Osteocyte (in vitro differentiated cells): ENCODE measurements at regions not wholly inside any gene's neighbourhood (a gene's known extent, or its start where the extent isn't known, plus 50 kb on each side); places are given as distances from the start of the nearest gene placed in this dataset.
"Not testable (repeated sequence)": the region's sequence is repeated elsewhere in the genome, so short reads cannot be mapped to it uniquely, and the experiment has no call there.

Experiments used
- DNase-seq: peaks from one replicate; pipeline ENCODE4 v3.0.0; 2021; ENCODE audit warnings: mixed read lengths; ENCODE audit not compliant: unreplicated experiment; ENCODE audit errors: extremely low spot score
- H3K27ac Mint-ChIP-seq: one replicate; pipeline ENCODE4 v1.8.0; 2021; ENCODE audit warnings: mild to moderate bottlenecking, mixed read lengths; ENCODE audit not compliant: unreplicated experiment
- H3K27me3 Mint-ChIP-seq: one replicate; pipeline ENCODE4 v1.8.0; 2021; ENCODE audit warnings: mixed read lengths; ENCODE audit not compliant: unreplicated experiment
- H3K36me3 Mint-ChIP-seq: one replicate; pipeline ENCODE4 v1.8.0; 2021; ENCODE audit warnings: mixed read lengths; ENCODE audit not compliant: unreplicated experiment
- H3K4me1 Mint-ChIP-seq: one replicate; pipeline ENCODE4 v1.8.0; 2021; ENCODE audit warnings: mixed read lengths; ENCODE audit not compliant: unreplicated experiment
- H3K4me3 Mint-ChIP-seq: one replicate; pipeline ENCODE4 v1.8.0; 2021; ENCODE audit warnings: mild to moderate bottlenecking, moderate library complexity, mixed read lengths; ENCODE audit not compliant: unreplicated experiment
- H3K9me3 Mint-ChIP-seq: one replicate; pipeline ENCODE4 v1.8.0; 2021; ENCODE audit warnings: mixed read lengths; ENCODE audit not compliant: unreplicated experiment
- TF ChIP-seq, protein P1 (sequence below): fragments of 200-600 bp; sonication (generic); IDR thresholded peaks from 2 replicates; pipeline ENCODE4 v1.5.0; 2021; ENCODE audit warnings: antibody characterized with exemption, mild to moderate bottlenecking, moderate library complexity

DNA sequence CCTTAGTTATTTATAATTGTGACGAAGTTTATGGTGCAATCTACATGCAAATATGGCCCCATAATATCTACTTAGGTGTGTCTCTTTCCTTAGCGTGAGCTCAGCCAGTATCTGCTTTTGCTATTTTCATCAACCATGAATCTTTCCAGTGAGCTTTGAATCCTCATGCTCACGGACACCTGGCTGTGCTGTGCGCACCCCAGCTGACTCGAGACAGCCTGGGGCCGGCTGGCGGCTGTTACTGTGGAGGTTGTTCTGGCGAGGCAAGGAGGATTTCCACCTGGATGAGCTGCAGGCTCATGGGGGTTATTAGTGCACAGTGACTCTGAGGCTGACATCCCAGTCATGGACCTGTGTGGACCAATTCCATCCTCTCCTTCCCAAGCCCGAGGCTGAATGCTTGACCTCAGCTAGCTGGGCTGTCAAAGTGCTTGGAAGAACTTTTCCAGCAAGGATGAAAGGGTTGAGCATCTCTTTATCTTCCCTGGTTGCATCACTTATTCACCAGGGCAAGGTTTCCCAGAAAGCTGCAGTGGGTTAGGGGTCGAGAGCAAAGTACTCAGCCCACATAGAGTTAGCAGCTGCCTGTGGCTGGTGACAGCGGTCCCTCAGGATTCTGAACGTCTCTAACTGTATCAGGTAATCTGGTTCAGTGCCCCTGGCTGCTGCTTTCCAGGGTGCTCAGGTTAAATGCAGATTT, 141.7 kb downstream of the ARL4C start:
- H3K9me3 Mint-ChIP-seq: peaks cover 26% of the 10 kb centered on the region

DNA sequence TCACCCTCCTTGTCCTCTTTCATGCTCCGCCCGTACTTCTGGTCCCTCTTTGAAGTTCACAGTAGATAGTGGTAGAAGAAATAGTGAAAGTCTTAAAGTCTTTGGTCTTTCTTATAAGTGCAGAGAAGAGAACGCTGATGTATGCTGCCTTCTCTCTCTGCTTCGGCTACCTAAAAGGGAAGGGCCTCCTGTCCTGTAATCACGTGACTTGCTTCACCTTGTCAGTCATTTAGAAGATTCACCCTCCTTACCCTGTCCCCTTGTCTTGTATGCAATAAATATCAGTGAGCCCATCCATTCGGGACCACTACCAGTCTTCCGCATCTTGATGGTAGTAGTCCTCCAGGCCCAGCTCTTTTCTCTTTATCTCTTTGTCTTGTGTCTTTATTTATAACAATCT, 144.6 kb downstream of the ARL4C start:
- Mint-ChIP-seq H3K27ac (no peak overlapping the region), H3K4me1 (no peaks in the 10 kb centered on the region), H3K36me3 (peaks cover 6% of the 10 kb centered on the region), H3K4me3 (no peak overlapping the region), H3K9me3 (peaks cover 11% of the 10 kb centered on the region), H3K27me3 (peaks cover 1% of the 10 kb centered on the region)
- TF ChIP-seq, protein P1, sequence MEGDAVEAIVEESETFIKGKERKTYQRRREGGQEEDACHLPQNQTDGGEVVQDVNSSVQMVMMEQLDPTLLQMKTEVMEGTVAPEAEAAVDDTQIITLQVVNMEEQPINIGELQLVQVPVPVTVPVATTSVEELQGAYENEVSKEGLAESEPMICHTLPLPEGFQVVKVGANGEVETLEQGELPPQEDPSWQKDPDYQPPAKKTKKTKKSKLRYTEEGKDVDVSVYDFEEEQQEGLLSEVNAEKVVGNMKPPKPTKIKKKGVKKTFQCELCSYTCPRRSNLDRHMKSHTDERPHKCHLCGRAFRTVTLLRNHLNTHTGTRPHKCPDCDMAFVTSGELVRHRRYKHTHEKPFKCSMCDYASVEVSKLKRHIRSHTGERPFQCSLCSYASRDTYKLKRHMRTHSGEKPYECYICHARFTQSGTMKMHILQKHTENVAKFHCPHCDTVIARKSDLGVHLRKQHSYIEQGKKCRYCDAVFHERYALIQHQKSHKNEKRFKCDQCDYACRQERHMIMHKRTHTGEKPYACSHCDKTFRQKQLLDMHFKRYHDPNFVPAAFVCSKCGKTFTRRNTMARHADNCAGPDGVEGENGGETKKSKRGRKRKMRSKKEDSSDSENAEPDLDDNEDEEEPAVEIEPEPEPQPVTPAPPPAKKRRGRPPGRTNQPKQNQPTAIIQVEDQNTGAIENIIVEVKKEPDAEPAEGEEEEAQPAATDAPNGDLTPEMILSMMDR: no peak
- DNase-seq: no peak

More for the DNA sequence above, 141.7 kb downstream of the ARL4C start:
- TF ChIP-seq, protein P1: no peak
- no peak for DNase-seq
- Mint-ChIP-seq H3K36me3 (peaks cover 6% of the 10 kb centered on the region), H3K27me3 (peaks cover 2% of the 10 kb centered on the region), H3K27ac (no peak overlapping the region), H3K4me3 (no peak overlapping the region), H3K4me1 (peaks cover 1% of the 10 kb centered on the region)

GRCh38 chr2:234351866-234352265, 145.0 kb downstream of the ARL4C start:
- H3K4me3 Mint-ChIP-seq, H3K27ac Mint-ChIP-seq, H3K36me3 Mint-ChIP-seq, H3K4me1 Mint-ChIP-seq, H3K27me3 Mint-ChIP-seq: not testable (repeated sequence)
- peaks cover 11% of the 10 kb centered on the region for H3K9me3 Mint-ChIP-seq
- peak; percentile 70 for DNase-seq

- peak; percentile 34 for DNase-seq
- Mint-ChIP-seq H3K27ac (no peak overlapping the region), H3K36me3 (peaks cover 2% of the 10 kb centered on the region), H3K4me3 (no peak overlapping the region), H3K9me3 (peaks cover 8% of the 10 kb centered on the region), H3K27me3 (no peaks in the 10 kb centered on the region), H3K4me1 (no peaks in the 10 kb centered on the region)
- TF ChIP-seq, protein P1: no peak
These were observed 148.8 kb downstream of the ARL4C start for GRCh38 chr2:234348081-234348480.

- no peaks in the 10 kb centered on the region for H3K9me3 Mint-ChIP-seq
- H3K27me3 Mint-ChIP-seq: no peaks in the 10 kb centered on the region
- H3K4me1 Mint-ChIP-seq: no peaks in the 10 kb centered on the region
- peak; percentile 8 for DNase-seq
- H3K4me3 Mint-ChIP-seq: no peak overlapping the region
- TF ChIP-seq, protein P1: no peak
- H3K36me3 Mint-ChIP-seq: no peaks in the 10 kb centered on the region
- no peak overlapping the region for H3K27ac Mint-ChIP-seq
These were observed 151.0 kb downstream of the ARL4C start for GRCh38 chr2:234345921-234346320.
